ENCODE measurements at regions not wholly inside any gene's neighbourhood (a gene's known extent, or its start where the extent isn't known, plus 50 kb on each side); places are given as distances from the start of the nearest gene placed in this dataset.

- H3K36me3 ChIP-seq, result no peaks in the 10 kb centered on the region
- H3K4me3 ChIP-seq, result no peak overlapping the region
- no peak overlapping the region for H3K27ac ChIP-seq
- H3K9me3 ChIP-seq, result no peaks in the 10 kb centered on the region
- no peaks in the 10 kb centered on the region for H3K27me3 ChIP-seq
- no peak for DNase-seq (ENCODE audit: low spot score in 2 of 2)
- intact Hi-C loops (cut with DNase I; ENCODE audit: low total_unique reads), result no loop called here
- TF ChIP-seq POLR2A (IDR thresholded peaks at IDR 0.05) (no peak), POLR2AphosphoS5 (IDR thresholded peaks at IDR 0.05) (no peak)
- TF ChIP-seq, protein P1, sequence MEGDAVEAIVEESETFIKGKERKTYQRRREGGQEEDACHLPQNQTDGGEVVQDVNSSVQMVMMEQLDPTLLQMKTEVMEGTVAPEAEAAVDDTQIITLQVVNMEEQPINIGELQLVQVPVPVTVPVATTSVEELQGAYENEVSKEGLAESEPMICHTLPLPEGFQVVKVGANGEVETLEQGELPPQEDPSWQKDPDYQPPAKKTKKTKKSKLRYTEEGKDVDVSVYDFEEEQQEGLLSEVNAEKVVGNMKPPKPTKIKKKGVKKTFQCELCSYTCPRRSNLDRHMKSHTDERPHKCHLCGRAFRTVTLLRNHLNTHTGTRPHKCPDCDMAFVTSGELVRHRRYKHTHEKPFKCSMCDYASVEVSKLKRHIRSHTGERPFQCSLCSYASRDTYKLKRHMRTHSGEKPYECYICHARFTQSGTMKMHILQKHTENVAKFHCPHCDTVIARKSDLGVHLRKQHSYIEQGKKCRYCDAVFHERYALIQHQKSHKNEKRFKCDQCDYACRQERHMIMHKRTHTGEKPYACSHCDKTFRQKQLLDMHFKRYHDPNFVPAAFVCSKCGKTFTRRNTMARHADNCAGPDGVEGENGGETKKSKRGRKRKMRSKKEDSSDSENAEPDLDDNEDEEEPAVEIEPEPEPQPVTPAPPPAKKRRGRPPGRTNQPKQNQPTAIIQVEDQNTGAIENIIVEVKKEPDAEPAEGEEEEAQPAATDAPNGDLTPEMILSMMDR (IDR thresholded peaks at IDR 0.05), result no peak
- no peaks in the 10 kb centered on the region for H3K4me1 ChIP-seq
These were observed 82.9 kb downstream of the CCDC34 start for GRCh38 chr11:27280140-27280539.

GRCh38 chr11:27279460-27279859, 83.6 kb downstream of the CCDC34 start:
- no peak overlapping the region for H3K4me3 ChIP-seq
- no peaks in the 10 kb centered on the region for H3K27me3 ChIP-seq
- no peak overlapping the region for H3K27ac ChIP-seq
- TF ChIP-seq POLR2AphosphoS5 (IDR thresholded peaks at IDR 0.05), result no peak
- TF ChIP-seq, protein P1 (IDR thresholded peaks at IDR 0.05), result no peak
- TF ChIP-seq POLR2A (IDR thresholded peaks at IDR 0.05), result no peak
- intact Hi-C loops (cut with DNase I; ENCODE audit: low total_unique reads), result no loop called here
- H3K36me3 ChIP-seq, result no peaks in the 10 kb centered on the region
- DNase-seq (ENCODE audit: low spot score in 2 of 2), result no peak
- no peaks in the 10 kb centered on the region for H3K9me3 ChIP-seq
- no peaks in the 10 kb centered on the region for H3K4me1 ChIP-seq

DNA sequence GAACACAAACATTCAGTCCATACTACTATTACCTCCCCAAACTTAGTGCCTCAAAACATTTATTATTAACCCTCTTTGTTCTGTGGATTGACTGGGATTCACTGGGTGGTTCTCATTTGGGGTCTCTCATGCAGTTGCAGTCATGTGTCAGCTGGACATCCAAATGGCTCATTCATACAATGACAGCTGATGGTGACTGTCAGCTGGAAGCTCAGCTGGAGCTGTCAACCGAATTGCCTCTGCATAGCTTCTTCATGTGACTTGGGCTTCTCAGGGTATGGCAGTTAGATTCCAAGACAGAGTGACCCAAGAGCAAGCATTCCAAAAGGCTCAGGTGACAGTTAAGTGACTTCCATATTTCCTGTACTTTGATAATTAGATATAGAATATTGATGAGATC, 85.2 kb downstream of the CCDC34 start:
- Histone ChIP-seq H3K4me1 (no peaks in the 10 kb centered on the region), H3K36me3 (no peaks in the 10 kb centered on the region), H3K9me3 (no peaks in the 10 kb centered on the region), H3K4me3 (no peak overlapping the region), H3K27ac (no peak overlapping the region), H3K27me3 (no peaks in the 10 kb centered on the region)
- intact Hi-C loops (cut with DNase I; ENCODE audit: low total_unique reads), result no loop called here
- TF ChIP-seq, protein P1 (IDR thresholded peaks at IDR 0.05), result no peak
- TF ChIP-seq POLR2A (IDR thresholded peaks at IDR 0.05) (no peak), POLR2AphosphoS5 (IDR thresholded peaks at IDR 0.05) (no peak)
- DNase-seq (ENCODE audit: low spot score in 2 of 2), result no peak

DNA sequence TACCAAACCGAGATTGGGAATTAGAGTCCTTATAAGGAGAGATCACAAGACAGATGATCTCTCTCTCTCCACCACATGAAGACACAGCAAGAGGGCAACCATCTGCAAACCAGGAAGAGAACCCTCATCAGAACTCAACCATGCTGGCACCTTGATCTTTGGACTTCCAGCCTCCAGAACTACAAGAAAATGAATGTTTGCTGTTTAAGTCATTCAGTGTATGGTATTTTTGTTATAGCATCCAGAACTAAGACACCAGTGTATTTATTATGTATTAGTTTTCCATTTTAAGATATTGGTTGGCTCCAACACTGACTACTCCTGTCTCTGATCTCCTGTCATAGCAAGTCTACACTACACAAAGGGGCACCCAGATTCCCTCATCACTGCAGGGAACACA, 86.9 kb downstream of the CCDC34 start:
- intact Hi-C loops (cut with DNase I; ENCODE audit: low total_unique reads), result no loop called here
- Histone ChIP-seq H3K9me3 (peaks cover 0 to 6% of the 10 kb centered on the region in 2 donors), H3K4me1 (no peaks in the 10 kb centered on the region), H3K36me3 (no peaks in the 10 kb centered on the region), H3K4me3 (no peak overlapping the region), H3K27me3 (no peaks in the 10 kb centered on the region), H3K27ac (no peak overlapping the region)
- TF ChIP-seq, protein P1 (IDR thresholded peaks at IDR 0.05), result no peak
- no peak for TF ChIP-seq POLR2AphosphoS5 (IDR thresholded peaks at IDR 0.05)
- no peak for TF ChIP-seq POLR2A (IDR thresholded peaks at IDR 0.05)
- no peak for DNase-seq (ENCODE audit: low spot score in 2 of 2)

GRCh38 chr11:27274854-27275395, 88.1 kb downstream of the CCDC34 start:
- H3K4me3 ChIP-seq, result no peak overlapping the region
- TF ChIP-seq POLR2A (IDR thresholded peaks at IDR 0.05), result no peak
- TF ChIP-seq POLR2AphosphoS5 (IDR thresholded peaks at IDR 0.05), result no peak
- TF ChIP-seq, protein P1 (IDR thresholded peaks at IDR 0.05), result no peak
- H3K27ac ChIP-seq, result no peak overlapping the region
- H3K27me3 ChIP-seq, result no peaks in the 10 kb centered on the region
- H3K9me3 ChIP-seq, result peaks cover 0 to 6% of the 10 kb centered on the region in 2 donors
- no peaks in the 10 kb centered on the region for H3K36me3 ChIP-seq
- intact Hi-C loops (cut with DNase I; ENCODE audit: low total_unique reads), result no loop called here
- no peaks in the 10 kb centered on the region for H3K4me1 ChIP-seq
- DNase-seq (ENCODE audit: low spot score in 2 of 2), result no peak

All from breast epithelium (tissue), 4 donors.